IMR-90 (cell line): ENCODE measurements at regions not wholly inside any gene's neighbourhood (a gene's known extent, or its start where the extent isn't known, plus 50 kb on each side); places are given as distances from the start of the nearest gene placed in this dataset.

Experiments used
- ATAC-seq: fragments of 200-7000 bp; cut with Tn5 transposase; 2 replicates; pipeline ENCODE4 v1.9.1; 2020; ENCODE audit warnings: low read depth, mild to moderate bottlenecking, moderate library complexity
- BruUV-seq: library from RNA; stranded (reverse); fragments of 400-500 nt; replicated peaks from 2 replicates; lab custom pipeline; 2021; lab: Mats Ljungman, UMichigan
- CTCF ChIA-PET: fragments of 300-600 bp; formaldehyde crosslinking; extraction: SDS; loops from one replicate; lab custom pipeline; 2021; ENCODE audit warnings: antibody characterized with exemption; lab: Yijun Ruan, JAX
- POLR2A ChIA-PET: fragments of 300-600 bp; sonication (Branson Sonifier 250); formaldehyde crosslinking; loops from one replicate; lab custom pipeline; 2022; ENCODE audit warnings: antibody characterized with exemption; ENCODE audit not compliant: unreplicated experiment; lab: Charles Lee
- DNase-seq: peaks from one replicate; pipeline ENCODE4 v3.0.0; 2013
- H2AFZ ChIP-seq: replicated peaks from 2 replicates; pipeline ENCODE3; 2013; ENCODE audit warnings: low read length, mild to moderate bottlenecking; ENCODE audit not compliant: poor library complexity
- H2AK5ac ChIP-seq: 2 replicates; pipeline ENCODE4 v1.6.1; 2013; ENCODE audit warnings: low read depth, low read length, inconsistent platforms
- H2AK9ac ChIP-seq: replicated peaks from 2 replicates; pipeline ENCODE3; 2013; ENCODE audit warnings: mild to moderate bottlenecking, low read depth, low read length, moderate library complexity; ENCODE audit not compliant: poor library complexity
- H2BK120ac ChIP-seq: 2 replicates; pipeline ENCODE4 v1.6.1; 2013; ENCODE audit warnings: low read depth, low read length, inconsistent platforms
- H2BK15ac ChIP-seq: 3 replicates; pipeline ENCODE4 v1.6.1; 2013; ENCODE audit warnings: low read depth, low read length, inconsistent platforms
- H2BK20ac ChIP-seq: 2 replicates; pipeline ENCODE4 v1.6.1; 2013; ENCODE audit warnings: low read depth, mild to moderate bottlenecking, inconsistent platforms, low read length, moderate library complexity
- H2BK5ac ChIP-seq: 2 replicates; pipeline ENCODE4 v1.6.1; 2013; ENCODE audit warnings: mild to moderate bottlenecking, low read depth, low read length, inconsistent platforms; ENCODE audit not compliant: poor library complexity, severe bottlenecking
- H3K14ac ChIP-seq: replicated peaks from 2 replicates; pipeline ENCODE4 v1.6.1; 2013; ENCODE audit warnings: low read depth, low read length, inconsistent platforms
- H3K18ac ChIP-seq: 2 replicates; pipeline ENCODE4 v1.6.1; 2013; ENCODE audit warnings: low read depth, low read length, control low read depth
- H3K23ac ChIP-seq: 2 replicates; pipeline ENCODE4 v1.6.1; 2013; ENCODE audit warnings: low read depth, low read length, inconsistent platforms
- H3K27ac ChIP-seq: 2 replicates; pipeline ENCODE4 v1.5.1; 2013; ENCODE audit warnings: mild to moderate bottlenecking, control low read depth, low read length; ENCODE audit not compliant: insufficient read depth
- H3K27me3 ChIP-seq: 2 replicates; pipeline ENCODE4 v1.6.1; 2013; ENCODE audit warnings: low read length; ENCODE audit not compliant: control insufficient read depth, insufficient read depth
- H3K36me3 ChIP-seq: 2 replicates; pipeline ENCODE4 v1.6.1; 2013; ENCODE audit warnings: low read length, mixed read lengths; ENCODE audit not compliant: control insufficient read depth, insufficient read depth
- H3K4ac ChIP-seq: 2 replicates; pipeline ENCODE4 v1.6.1; 2013; ENCODE audit warnings: low read depth, low read length, inconsistent platforms
- H3K4me1 ChIP-seq: 2 replicates; pipeline ENCODE4 v1.6.1; 2013; ENCODE audit warnings: low read length, mixed read lengths; ENCODE audit not compliant: control insufficient read depth, insufficient read depth
- H3K4me2 ChIP-seq: 2 replicates; pipeline ENCODE4 v1.6.1; 2013; ENCODE audit warnings: low read depth, mild to moderate bottlenecking, control low read depth, low read length, moderate library complexity
- H3K4me3 ChIP-seq: 2 replicates; pipeline ENCODE4 v1.5.1; 2013; ENCODE audit warnings: low read depth, mild to moderate bottlenecking, control low read depth, low read length, moderate library complexity; ENCODE audit not compliant: insufficient read depth
- H3K56ac ChIP-seq: 2 replicates; pipeline ENCODE4 v1.6.1; 2013; ENCODE audit warnings: low read length, inconsistent platforms; ENCODE audit not compliant: insufficient read depth; ENCODE audit errors: extremely low read depth
- H3K79me1 ChIP-seq, 2 experiments: 2 replicates each; pipeline ENCODE4 v1.6.1; 2013; ENCODE audit warnings: low read length in 2 of 2, inconsistent platforms in 1 of 2, low read depth in 1 of 2
- H3K9ac ChIP-seq: 2 replicates; pipeline ENCODE4 v1.6.1; 2013; ENCODE audit warnings: low read depth, low read length, control low read depth
- H3K9me1 ChIP-seq: 2 replicates; pipeline ENCODE4 v1.6.1; 2013; ENCODE audit warnings: low read length, inconsistent platforms; ENCODE audit not compliant: insufficient read depth
- H3K9me3 ChIP-seq: 2 replicates; pipeline ENCODE4 v1.6.1; 2013; ENCODE audit warnings: low read length; ENCODE audit not compliant: control insufficient read depth, insufficient read depth
- H4K20me1 ChIP-seq: 2 replicates; pipeline ENCODE4 v1.6.1; 2013; ENCODE audit warnings: low read length, inconsistent platforms; ENCODE audit not compliant: insufficient read depth
- H4K5ac ChIP-seq: 2 replicates; pipeline ENCODE4 v1.6.1; 2013; ENCODE audit warnings: mild to moderate bottlenecking, low read depth, low read length, control low read depth
- H4K8ac ChIP-seq, 2 experiments: 2 replicates each; pipeline ENCODE4 v1.6.1; 2013; ENCODE audit warnings: low read depth in 2 of 2, low read length in 2 of 2, control low read depth in 1 of 2, inconsistent platforms in 1 of 2
- H4K91ac ChIP-seq: 2 replicates; pipeline ENCODE4 v1.6.1; 2013; ENCODE audit warnings: low read depth, low read length, inconsistent platforms; ENCODE audit not compliant: insufficient read depth
- BHLHE40 ChIP-seq: fragments of 150-350 bp; IDR thresholded peaks from 2 replicates; pipeline ENCODE4 v1.6.1; 2016; ENCODE audit warnings: mild to moderate bottlenecking, low read depth, low read length
- CEBPB ChIP-seq: IDR thresholded peaks from 2 replicates; pipeline ENCODE4 v1.6.1; 2012; ENCODE audit warnings: low read depth, low read length, improper control_type of control experiment
- FOS ChIP-seq: fragments of 150-350 bp; IDR thresholded peaks from 2 replicates; pipeline ENCODE4 v1.6.1; 2016; ENCODE audit warnings: low read depth, low read length
- MAZ ChIP-seq: IDR thresholded peaks from 2 replicates; pipeline ENCODE4 v1.6.1; 2012; ENCODE audit warnings: low read depth, mild to moderate bottlenecking, low read length, improper control_type of control experiment, moderate library complexity, borderline replicate concordance
- MXI1 ChIP-seq: IDR thresholded peaks from 2 replicates; pipeline ENCODE4 v1.6.1; 2012; ENCODE audit warnings: low read depth, mild to moderate bottlenecking, low read length, moderate library complexity, borderline replicate concordance
- NFE2L2 ChIP-seq: fragments of 150-350 bp; IDR thresholded peaks from 2 replicates; pipeline ENCODE4 v1.6.1; 2016; ENCODE audit warnings: low read depth, mild to moderate bottlenecking, low read length
- POLR2A ChIP-seq: IDR thresholded peaks from 2 replicates; pipeline ENCODE4 v1.6.1; 2012; ENCODE audit warnings: mild to moderate bottlenecking, low read depth, low read length
- WGBS, 2 experiments: methylation state at CpG; one replicate each; pipeline versions ENCODE4 v1.1.5 to v1.1.7; 2013; ENCODE audit warnings: missing lambda C conversion rate in 2 of 2; ENCODE audit not compliant: insufficient read length in 1 of 2; ENCODE audit errors: extremely low coverage in 2 of 2; 5-methylcytosine and 5-hydroxymethylcytosine counted together
- dilution Hi-C: fragments of 300-500 bp; cut with HindIII; formaldehyde crosslinking; loops from one replicate; pipeline ENCODE4 v1.14.3; 2018; ENCODE audit warnings: low sequenced_read_pairs; ENCODE audit not compliant: unreplicated experiment
- in situ Hi-C: fragments of 300-500 bp; cut with MboI; formaldehyde crosslinking; loops from 3 replicates; pipeline ENCODE4 v1.14.3; 2019; ENCODE audit warnings: low sequenced_read_pairs, inconsistent platforms, mixed read lengths
- intact Hi-C: fragments of 100-400 bp; cut with micrococcal nuclease; formaldehyde crosslinking; loops from 2 replicates; pipeline ENCODE4 v1.10.0; 2022
- TF ChIP-seq, protein P1 (sequence below): fragments of 150-350 bp; IDR thresholded peaks from 2 replicates; pipeline ENCODE4 v1.6.1; 2017; ENCODE audit warnings: mild to moderate bottlenecking, antibody characterized with exemption, low read length, low read depth

DNA sequence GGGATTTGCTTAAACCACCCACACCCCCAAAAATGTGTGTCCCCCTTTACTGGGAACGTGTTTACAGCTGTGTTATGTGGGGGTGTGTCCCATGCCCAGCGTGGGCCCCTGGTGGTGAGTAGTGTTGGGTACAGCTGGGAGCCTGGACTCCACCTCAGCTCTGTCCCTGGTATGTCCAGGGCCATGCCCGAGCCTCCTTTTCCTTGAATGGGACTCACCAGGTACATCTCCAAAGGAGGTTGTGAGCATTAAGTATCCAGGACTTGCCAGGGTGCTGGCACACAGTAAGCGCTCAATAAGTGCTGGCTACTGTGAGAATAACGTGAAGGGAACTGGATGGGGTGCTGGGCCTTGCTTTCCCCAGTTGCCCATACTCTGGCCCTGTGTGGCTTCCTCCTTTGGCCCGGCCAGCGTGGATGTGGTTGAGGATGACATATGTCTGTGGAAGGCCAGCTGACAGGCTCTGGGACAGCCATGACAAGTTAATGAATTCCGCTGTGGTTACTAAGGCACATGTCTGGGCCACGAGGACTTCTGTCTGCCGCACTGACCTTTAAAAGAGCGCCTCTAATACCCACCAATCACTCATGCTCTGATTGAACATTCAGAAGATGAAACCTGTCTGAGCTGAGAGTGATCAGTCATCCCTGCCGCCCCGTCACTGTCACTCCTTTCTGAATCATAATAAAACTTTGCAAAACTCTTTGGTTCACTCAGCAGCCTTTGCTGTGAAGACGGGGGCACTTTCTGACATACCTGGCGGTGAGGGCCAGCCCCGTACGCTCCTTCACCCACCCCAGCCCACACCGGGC is 74.7 kb downstream of the DIO3 start:
- Histone ChIP-seq H4K91ac (no peak overlapping the region), H3K23ac (no peak overlapping the region), H3K4me3 (no peak overlapping the region), H3K18ac (no peak overlapping the region), H4K8ac (no peak overlapping the region), H2BK120ac (no peak overlapping the region), H3K4ac (no peak overlapping the region), H2BK15ac (no peak overlapping the region), H4K5ac (no peak overlapping the region), H3K9me3 (no peaks in the 10 kb centered on the region), H2AK9ac (no peak overlapping the region), H3K9me1 (no peaks in the 10 kb centered on the region), H2BK20ac (no peak overlapping the region), H3K4me2 (no peak overlapping the region), H4K20me1 (no peaks in the 10 kb centered on the region), H3K4me1 (no peaks in the 10 kb centered on the region), H3K14ac (no peak overlapping the region), H3K27ac (no peak overlapping the region), H3K36me3 (no peaks in the 10 kb centered on the region), H3K79me1 (no peaks in the 10 kb centered on the region), H3K27me3 (peaks cover 28% of the 10 kb centered on the region), H3K9ac (no peak overlapping the region), H2BK5ac (no peak overlapping the region), H2AK5ac (no peak overlapping the region), H3K56ac (no peak overlapping the region), H2AFZ (no peak overlapping the region)
- ChIA-PET POLR2A (no interaction called here), CTCF (no interaction called here)
- DNase-seq (no peak), ATAC-seq (no peak)
- dilution Hi-C loops = no loop called here
- 74% methylated on average over 7 of the region's 18 CpGs; no CpG with 5 or more reads in 1 of the 2 experiments for WGBS, 2 experiments
- intact Hi-C loops = no loop called here
- BruUV-seq = no TSS peak
- no peak for TF ChIP-seq CEBPB
- TF ChIP-seq FOS = no peak
- TF ChIP-seq BHLHE40 = no peak
- TF ChIP-seq, protein P1, sequence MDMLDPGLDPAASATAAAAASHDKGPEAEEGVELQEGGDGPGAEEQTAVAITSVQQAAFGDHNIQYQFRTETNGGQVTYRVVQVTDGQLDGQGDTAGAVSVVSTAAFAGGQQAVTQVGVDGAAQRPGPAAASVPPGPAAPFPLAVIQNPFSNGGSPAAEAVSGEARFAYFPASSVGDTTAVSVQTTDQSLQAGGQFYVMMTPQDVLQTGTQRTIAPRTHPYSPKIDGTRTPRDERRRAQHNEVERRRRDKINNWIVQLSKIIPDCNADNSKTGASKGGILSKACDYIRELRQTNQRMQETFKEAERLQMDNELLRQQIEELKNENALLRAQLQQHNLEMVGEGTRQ = no peak
- no peak for TF ChIP-seq POLR2A
- no peak for TF ChIP-seq MAZ
- TF ChIP-seq NFE2L2 = no peak
- no peak for TF ChIP-seq MXI1
- in situ Hi-C loops = no loop called here
